Ishikawa (cell line): ENCODE measurements at regions not wholly inside any gene's neighbourhood (a gene's known extent, or its start where the extent isn't known, plus 50 kb on each side); places are given as distances from the start of the nearest gene placed in this dataset.

Source experiments
- CEBPB ChIP-seq: IDR thresholded peaks from 2 replicates; pipeline ENCODE4 v1.6.1; 2012
- CREB1 ChIP-seq: IDR thresholded peaks from 2 replicates; pipeline ENCODE4 v1.6.1; 2012; ENCODE audit warnings: low read depth
- EGR1 ChIP-seq: IDR thresholded peaks from 2 replicates; pipeline ENCODE4 v1.6.1; 2012
- EP300 ChIP-seq: IDR thresholded peaks from 2 replicates; pipeline ENCODE4 v1.6.1; 2012; ENCODE audit warnings: borderline replicate concordance
- FOXM1 ChIP-seq: IDR thresholded peaks from 2 replicates; pipeline ENCODE4 v1.6.1; 2012; ENCODE audit warnings: low read depth, borderline replicate concordance
- MAX ChIP-seq: IDR thresholded peaks from 2 replicates; pipeline ENCODE4 v1.6.1; 2012
- NFIC ChIP-seq: IDR thresholded peaks from 2 replicates; pipeline ENCODE4 v1.6.1; 2012
- RAD21 ChIP-seq: IDR thresholded peaks from 2 replicates; pipeline ENCODE4 v1.6.1; 2012; ENCODE audit warnings: low read depth
- TAF1 ChIP-seq: IDR thresholded peaks from 2 replicates; pipeline ENCODE4 v1.6.1; 2012; ENCODE audit warnings: low read depth, mild to moderate bottlenecking
- TCF12 ChIP-seq: IDR thresholded peaks from 2 replicates; pipeline ENCODE4 v1.6.1; 2012; ENCODE audit warnings: low read depth
- TEAD4 ChIP-seq: IDR thresholded peaks from 2 replicates; pipeline ENCODE4 v1.6.1; 2012
- USF1 ChIP-seq: IDR thresholded peaks from 2 replicates; pipeline ENCODE4 v1.6.1; 2012
- YY1 ChIP-seq: IDR thresholded peaks from 2 replicates; pipeline ENCODE4 v1.6.1; 2012; ENCODE audit warnings: low read depth
- ZBTB7A ChIP-seq: IDR thresholded peaks from 2 replicates; pipeline ENCODE4 v1.6.1; 2012; ENCODE audit warnings: low read depth
- TF ChIP-seq, protein P1 (sequence below): IDR thresholded peaks from 2 replicates; pipeline ENCODE4 v1.6.1; 2012; ENCODE audit warnings: low read depth, mild to moderate bottlenecking

DNA sequence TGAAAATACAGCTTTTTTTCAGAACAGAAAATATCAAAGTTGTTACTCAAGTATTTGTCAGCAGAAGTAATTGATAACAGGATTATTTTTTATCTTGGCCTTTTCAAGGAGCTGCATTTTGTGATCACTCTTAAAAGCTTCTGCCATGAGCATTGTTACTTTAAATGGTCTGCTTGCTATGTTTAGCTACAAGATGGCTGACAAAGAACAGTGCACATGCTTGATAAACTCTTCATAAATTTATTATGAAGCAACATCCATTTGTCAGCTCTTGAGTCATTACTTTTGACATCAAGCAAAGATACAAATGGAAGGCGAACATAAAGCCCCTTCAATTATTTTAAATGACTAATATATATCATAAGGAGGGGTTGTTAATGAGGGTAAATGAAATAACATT is 205.4 kb upstream of the RPS6KA3 start:
- TF ChIP-seq MAX (no peak), EGR1 (no peak), USF1 (no peak), ZBTB7A (no peak), TCF12 (no peak), YY1 (no peak), TAF1 (no peak), NFIC (no peak), CEBPB (no peak)
- TF ChIP-seq, protein P1, sequence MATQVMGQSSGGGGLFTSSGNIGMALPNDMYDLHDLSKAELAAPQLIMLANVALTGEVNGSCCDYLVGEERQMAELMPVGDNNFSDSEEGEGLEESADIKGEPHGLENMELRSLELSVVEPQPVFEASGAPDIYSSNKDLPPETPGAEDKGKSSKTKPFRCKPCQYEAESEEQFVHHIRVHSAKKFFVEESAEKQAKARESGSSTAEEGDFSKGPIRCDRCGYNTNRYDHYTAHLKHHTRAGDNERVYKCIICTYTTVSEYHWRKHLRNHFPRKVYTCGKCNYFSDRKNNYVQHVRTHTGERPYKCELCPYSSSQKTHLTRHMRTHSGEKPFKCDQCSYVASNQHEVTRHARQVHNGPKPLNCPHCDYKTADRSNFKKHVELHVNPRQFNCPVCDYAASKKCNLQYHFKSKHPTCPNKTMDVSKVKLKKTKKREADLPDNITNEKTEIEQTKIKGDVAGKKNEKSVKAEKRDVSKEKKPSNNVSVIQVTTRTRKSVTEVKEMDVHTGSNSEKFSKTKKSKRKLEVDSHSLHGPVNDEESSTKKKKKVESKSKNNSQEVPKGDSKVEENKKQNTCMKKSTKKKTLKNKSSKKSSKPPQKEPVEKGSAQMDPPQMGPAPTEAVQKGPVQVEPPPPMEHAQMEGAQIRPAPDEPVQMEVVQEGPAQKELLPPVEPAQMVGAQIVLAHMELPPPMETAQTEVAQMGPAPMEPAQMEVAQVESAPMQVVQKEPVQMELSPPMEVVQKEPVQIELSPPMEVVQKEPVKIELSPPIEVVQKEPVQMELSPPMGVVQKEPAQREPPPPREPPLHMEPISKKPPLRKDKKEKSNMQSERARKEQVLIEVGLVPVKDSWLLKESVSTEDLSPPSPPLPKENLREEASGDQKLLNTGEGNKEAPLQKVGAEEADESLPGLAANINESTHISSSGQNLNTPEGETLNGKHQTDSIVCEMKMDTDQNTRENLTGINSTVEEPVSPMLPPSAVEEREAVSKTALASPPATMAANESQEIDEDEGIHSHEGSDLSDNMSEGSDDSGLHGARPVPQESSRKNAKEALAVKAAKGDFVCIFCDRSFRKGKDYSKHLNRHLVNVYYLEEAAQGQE: no peak

- TF ChIP-seq NFIC: no peak
- no peak for TF ChIP-seq TAF1
- TF ChIP-seq MAX: no peak
- TF ChIP-seq EGR1: no peak
- no peak for TF ChIP-seq CREB1
- no peak for TF ChIP-seq CEBPB
- TF ChIP-seq, protein P1: no peak
- no peak for TF ChIP-seq EP300
- no peak for TF ChIP-seq YY1
Observed at GRCh38 chrX:20471483-20471882, 204.8 kb upstream of the RPS6KA3 start.

DNA sequence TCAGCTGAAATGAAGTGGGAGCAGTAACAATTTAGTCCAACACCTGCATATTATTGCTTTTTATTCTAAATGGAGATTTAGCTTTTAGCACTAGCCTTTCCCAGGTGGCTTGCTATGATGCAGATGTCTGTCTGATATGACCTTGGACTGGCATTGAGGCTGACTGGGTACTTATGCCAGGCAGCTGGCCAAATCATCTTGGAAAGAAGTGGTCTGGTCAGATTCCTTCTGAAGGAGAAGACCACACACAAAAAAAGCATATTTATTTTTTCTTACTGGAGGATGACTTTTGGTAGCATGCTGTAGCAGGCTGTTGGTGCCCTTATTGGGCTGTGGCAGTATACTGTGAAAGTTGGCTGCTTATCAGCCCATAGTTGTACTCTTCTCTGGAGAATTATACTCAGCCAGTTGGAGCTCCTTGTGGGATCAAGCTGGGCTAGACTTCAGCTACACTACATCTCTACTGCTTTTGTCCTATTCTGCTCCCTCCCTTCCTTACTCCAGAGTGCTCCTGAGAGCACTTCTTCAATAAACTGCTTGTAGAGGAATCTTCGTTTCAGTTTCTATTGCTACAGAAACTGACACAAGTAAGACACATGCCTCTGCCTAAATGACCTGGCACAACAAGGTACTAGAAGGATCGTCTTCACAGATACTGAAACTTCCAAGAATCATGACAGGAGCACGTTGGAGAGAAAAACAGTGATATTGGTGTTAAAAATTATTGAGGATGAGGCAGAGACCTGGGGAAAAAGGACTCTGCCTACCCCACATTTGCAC is 196.8 kb upstream of the RPS6KA3 start:
- TF ChIP-seq CREB1 (no peak), NFIC (no peak), FOXM1 (no peak), EGR1 (no peak), TAF1 (no peak), RAD21 (no peak), YY1 (no peak), EP300 (no peak), CEBPB (no peak), TCF12 (no peak), MAX (no peak), ZBTB7A (no peak), TEAD4 (no peak), USF1 (no peak)
- TF ChIP-seq, protein P1: no peak

DNA sequence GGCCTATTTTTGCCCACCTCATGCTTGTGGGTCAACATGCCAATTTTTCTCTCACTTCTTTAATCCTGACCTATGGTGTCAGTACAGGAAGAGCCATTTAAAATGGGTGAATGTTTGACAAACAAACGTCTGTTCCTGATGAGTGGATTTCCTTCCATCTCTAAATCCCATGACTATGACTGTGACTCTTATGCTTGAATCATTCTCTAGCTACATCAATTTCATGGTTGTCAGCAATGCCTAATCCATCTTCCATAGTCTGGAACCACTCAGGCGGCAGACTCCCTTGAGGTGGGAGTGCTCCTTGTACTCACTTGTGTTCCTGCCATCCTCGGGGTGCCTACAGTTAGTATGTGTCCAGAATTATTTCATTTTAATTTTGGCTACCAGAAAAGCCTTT is 194.9 kb upstream of the RPS6KA3 start:
- TF ChIP-seq, protein P1: no peak
- TF ChIP-seq NFIC (no peak), USF1 (no peak), TEAD4 (no peak), MAX (no peak), EP300 (no peak), ZBTB7A (no peak), YY1 (no peak), RAD21 (no peak), FOXM1 (no peak), EGR1 (no peak), TCF12 (no peak), TAF1 (no peak), CEBPB (no peak), CREB1 (no peak)
